HepG2 (cell line): ENCODE measurements at regions not wholly inside any gene's neighbourhood (a gene's known extent, or its start where the extent isn't known, plus 50 kb on each side); places are given as distances from the start of the nearest gene placed in this dataset.

Experiments
- ASH2L ChIP-seq: fragments of 300-600, 200-600 bp; sonication (generic); IDR thresholded peaks from 2 replicates; pipeline ENCODE4 v1.7.0; 2017; ENCODE audit warnings: low read depth, mild to moderate bottlenecking, moderate library complexity, mixed read lengths, low read length; ENCODE audit not compliant: insufficient read length
- EP300 ChIP-seq, 3 experiments: sonication (generic) in 1 of 3; formaldehyde crosslinking in 1 of 3; IDR thresholded peaks; 2 replicates each; pipeline versions ENCODE4 v1.5.1 to v1.6.1; 2011 to 2020; ENCODE audit warnings: low read depth in 2 of 3, low read length in 2 of 3, borderline replicate concordance in 1 of 3, improper control_type of control experiment in 1 of 3, mild to moderate bottlenecking in 1 of 3, missing genetic modification reagents in 1 of 3, moderate library complexity in 1 of 3
- FOSL2 ChIP-seq: sonication (generic); formaldehyde crosslinking; IDR thresholded peaks from 2 replicates; pipeline ENCODE4 v1.4.0; 2020; ENCODE audit warnings: missing genetic modification reagents
- FOXM1 ChIP-seq: sonication (generic); formaldehyde crosslinking; IDR thresholded peaks from 2 replicates; pipeline ENCODE4 v1.5.0; 2020; ENCODE audit warnings: missing genetic modification reagents
- NRL ChIP-seq: sonication (generic); formaldehyde crosslinking; IDR thresholded peaks from 2 replicates; pipeline ENCODE4 v1.5.0; 2020; ENCODE audit warnings: missing genetic modification reagents, mild to moderate bottlenecking, moderate library complexity, borderline replicate concordance
- RAD51 ChIP-seq: fragments of 450-650 bp; IDR thresholded peaks from 2 replicates; pipeline ENCODE4 v1.6.1; 2016; ENCODE audit warnings: borderline replicate concordance
- SMC3 ChIP-seq: IDR thresholded peaks from 2 replicates; pipeline ENCODE4 v1.6.1; 2011; ENCODE audit warnings: low read length, improper control_type of control experiment
- ZHX2 ChIP-seq, 2 experiments: sonication (generic) in 1 of 2; formaldehyde crosslinking in 1 of 2; IDR thresholded peaks; 2 replicates each; pipeline versions ENCODE4 v1.6.1 to v1.9.0; 2014 to 2022; ENCODE audit warnings: antibody characterized with exemption in 1 of 2, borderline replicate concordance in 1 of 2, inconsistent platforms in 1 of 2, low read depth in 1 of 2, missing genetic modification reagents in 1 of 2
- ZNF121 ChIP-seq: sonication (generic); formaldehyde crosslinking; IDR thresholded peaks from 2 replicates; pipeline ENCODE4 v1.5.0; 2020; ENCODE audit warnings: mild to moderate bottlenecking, missing genetic modification reagents
- ZNF331 ChIP-seq: sonication (generic); formaldehyde crosslinking; IDR thresholded peaks from 2 replicates; pipeline ENCODE4 v1.4.0; 2020; ENCODE audit warnings: missing genetic modification reagents
- ZNF597 ChIP-seq: sonication (generic); formaldehyde crosslinking; IDR thresholded peaks from 2 replicates; pipeline ENCODE4 v1.5.0; 2020; ENCODE audit warnings: missing genetic modification reagents
- ZNF703 ChIP-seq: sonication (generic); formaldehyde crosslinking; IDR thresholded peaks from 2 replicates; pipeline ENCODE4 v1.5.1; 2020; ENCODE audit warnings: missing genetic modification reagents, mild to moderate bottlenecking, moderate library complexity, borderline replicate concordance
- ZNF737 ChIP-seq: sonication (generic); formaldehyde crosslinking; IDR thresholded peaks from 2 replicates; pipeline ENCODE4 v1.5.0; 2020; ENCODE audit warnings: missing genetic modification reagents, mild to moderate bottlenecking, borderline replicate concordance

GRCh38 chr5:118653872-118654271, 334.5 kb downstream of the DTWD2 start (continued):
- TF ChIP-seq ZHX2 (IDR thresholded peaks at IDR 0.05; ENCODE audit: low read depth) (no peak), ZHX2 (CRISPR knock-in tag; IDR thresholded peaks at IDR 0.05; ENCODE audit: borderline replicate concordance) (no peak), ZNF737 (CRISPR knock-in tag) (no peak), RAD51 (no peak), ZNF703 (CRISPR knock-in tag) (no peak), ZNF331 (CRISPR knock-in tag) (no peak), NRL (CRISPR knock-in tag) (no peak), ZNF597 (CRISPR knock-in tag) (no peak), FOXM1 (CRISPR knock-in tag) (no peak), EP300 (IDR thresholded peaks at IDR 0.05; ENCODE audit: low read depth in 2 of 2, low read length in 2 of 2) (no peak), EP300 (CRISPR knock-in tag; IDR thresholded peaks at IDR 0.05; ENCODE audit: borderline replicate concordance) (no peak), FOSL2 (no peak), ZNF121 (CRISPR knock-in tag) (no peak), SMC3 (no peak), ASH2L (no peak)
